Neuron (in vitro differentiated cells): ENCODE measurements at regions not wholly inside any gene's neighbourhood (a gene's known extent, or its start where the extent isn't known, plus 50 kb on each side); places are given as distances from the start of the nearest gene placed in this dataset.

ENCODE experiments used
- H2AFZ ChIP-seq: one replicate; pipeline ENCODE4 v1.6.1; 2013; ENCODE audit warnings: low read depth, mild to moderate bottlenecking, inconsistent platforms, low read length, moderate library complexity
- H3K27me3 ChIP-seq: one replicate; pipeline ENCODE4 v1.6.1; 2013; ENCODE audit warnings: low read length; ENCODE audit not compliant: insufficient read depth
- H3K36me3 ChIP-seq: one replicate; pipeline ENCODE4 v1.6.1; 2013; ENCODE audit warnings: low read length; ENCODE audit not compliant: insufficient read depth
- H3K4me1 ChIP-seq: one replicate; pipeline ENCODE4 v1.6.1; 2013; ENCODE audit warnings: low read length; ENCODE audit not compliant: insufficient read depth
- H3K4me3 ChIP-seq: 2 replicates; pipeline ENCODE4 v1.5.1; 2013; ENCODE audit warnings: mild to moderate bottlenecking, low read length, moderate library complexity
- H3K9me3 ChIP-seq: one replicate; pipeline ENCODE4 v1.6.1; 2013; ENCODE audit warnings: low read length

- Histone ChIP-seq H3K4me3 (no peak overlapping the region), H3K27me3 (peaks cover 3% of the 10 kb centered on the region), H3K9me3 (no peaks in the 10 kb centered on the region), H3K4me1 (no peaks in the 10 kb centered on the region), H3K36me3 (no peaks in the 10 kb centered on the region), H2AFZ (no peak overlapping the region)
Measured at GRCh38 chr12:130007771-130008170, 103.9 kb upstream of the TMEM132D start.

- Histone ChIP-seq H3K4me3 (no peak overlapping the region), H3K36me3 (no peaks in the 10 kb centered on the region), H3K4me1 (no peaks in the 10 kb centered on the region), H3K27me3 (peaks cover 3% of the 10 kb centered on the region), H2AFZ (no peak overlapping the region), H3K9me3 (no peaks in the 10 kb centered on the region)
Measured at GRCh38 chr12:130008241-130008640, 104.4 kb upstream of the TMEM132D start.

GRCh38 chr12:130009961-130010360, 106.1 kb upstream of the TMEM132D start:
- Histone ChIP-seq H3K36me3 (no peaks in the 10 kb centered on the region), H3K4me1 (no peaks in the 10 kb centered on the region), H3K27me3 (peaks cover 8% of the 10 kb centered on the region), H3K9me3 (no peaks in the 10 kb centered on the region), H2AFZ (no peak overlapping the region), H3K4me3 (no peak overlapping the region)

GRCh38 chr12:130011611-130012385, 108.0 kb upstream of the TMEM132D start:
- Histone ChIP-seq H2AFZ (no peak overlapping the region), H3K27me3 (peaks cover 8% of the 10 kb centered on the region), H3K36me3 (no peaks in the 10 kb centered on the region), H3K9me3 (no peaks in the 10 kb centered on the region), H3K4me1 (no peaks in the 10 kb centered on the region), H3K4me3 (no peak overlapping the region)

- Histone ChIP-seq H3K27me3 (peaks cover 8% of the 10 kb centered on the region), H3K36me3 (no peaks in the 10 kb centered on the region), H2AFZ (no peak overlapping the region), H3K9me3 (no peaks in the 10 kb centered on the region), H3K4me3 (no peak overlapping the region), H3K4me1 (peaks cover 2% of the 10 kb centered on the region)
Measured at GRCh38 chr12:130013771-130014484, 110.1 kb upstream of the TMEM132D start.

GRCh38 chr12:130014485-130014807, 110.6 kb upstream of the TMEM132D start:
- peaks cover 8% of the 10 kb centered on the region for H3K27me3 ChIP-seq
- H3K36me3 ChIP-seq, result no peaks in the 10 kb centered on the region
- no peaks in the 10 kb centered on the region for H3K9me3 ChIP-seq
- no peak overlapping the region for H2AFZ ChIP-seq
- peaks cover 2% of the 10 kb centered on the region for H3K4me1 ChIP-seq
- no peak overlapping the region for H3K4me3 ChIP-seq

- no peak overlapping the region for H2AFZ ChIP-seq
- peaks cover 5% of the 10 kb centered on the region for H3K27me3 ChIP-seq
- no peaks in the 10 kb centered on the region for H3K36me3 ChIP-seq
- no peak overlapping the region for H3K4me3 ChIP-seq
- peaks cover 2% of the 10 kb centered on the region for H3K4me1 ChIP-seq
- H3K9me3 ChIP-seq, result no peaks in the 10 kb centered on the region
Measured at GRCh38 chr12:130016194-130016593, 112.4 kb upstream of the TMEM132D start.

- no peak overlapping the region for H3K4me3 ChIP-seq
Measured at GRCh38 chr12:130016986-130017385, 113.2 kb upstream of the TMEM132D start.

GRCh38 chr12:130017591-130018449, 114.0 kb upstream of the TMEM132D start:
- Histone ChIP-seq H2AFZ (no peak overlapping the region), H3K4me3 (no peak overlapping the region), H3K27me3 (peaks cover 5% of the 10 kb centered on the region), H3K9me3 (no peaks in the 10 kb centered on the region), H3K4me1 (peaks cover 2% of the 10 kb centered on the region), H3K36me3 (no peaks in the 10 kb centered on the region)

More at GRCh38 chr12:130016986-130017385, 113.2 kb upstream of the TMEM132D start:
- H3K36me3 ChIP-seq, result no peaks in the 10 kb centered on the region
- no peak overlapping the region for H2AFZ ChIP-seq
- H3K27me3 ChIP-seq, result peaks cover 5% of the 10 kb centered on the region
- no peaks in the 10 kb centered on the region for H3K9me3 ChIP-seq
- peaks cover 2% of the 10 kb centered on the region for H3K4me1 ChIP-seq

- no peaks in the 10 kb centered on the region for H3K36me3 ChIP-seq
- peaks cover 2% of the 10 kb centered on the region for H3K27me3 ChIP-seq
- peaks cover 2% of the 10 kb centered on the region for H3K4me1 ChIP-seq
- H2AFZ ChIP-seq, result no peak overlapping the region
- no peak overlapping the region for H3K4me3 ChIP-seq
- H3K9me3 ChIP-seq, result no peaks in the 10 kb centered on the region
Measured at GRCh38 chr12:130018614-130019013, 114.8 kb upstream of the TMEM132D start.

- no peaks in the 10 kb centered on the region for H3K4me1 ChIP-seq
- H3K36me3 ChIP-seq, result no peaks in the 10 kb centered on the region
- no peaks in the 10 kb centered on the region for H3K27me3 ChIP-seq
- H2AFZ ChIP-seq, result no peak overlapping the region
- no peaks in the 10 kb centered on the region for H3K9me3 ChIP-seq
- H3K4me3 ChIP-seq, result no peak overlapping the region
Measured at GRCh38 chr12:130026608-130027176, 122.9 kb upstream of the TMEM132D start.

GRCh38 chr12:130027798-130028197, 124.0 kb upstream of the TMEM132D start:
- H3K9me3 ChIP-seq, result no peaks in the 10 kb centered on the region
- no peaks in the 10 kb centered on the region for H3K4me1 ChIP-seq
- H3K4me3 ChIP-seq, result no peak overlapping the region
- H3K27me3 ChIP-seq, result no peaks in the 10 kb centered on the region
- no peaks in the 10 kb centered on the region for H3K36me3 ChIP-seq
- no peak overlapping the region for H2AFZ ChIP-seq

- H3K9me3 ChIP-seq, result no peaks in the 10 kb centered on the region
- H3K36me3 ChIP-seq, result no peaks in the 10 kb centered on the region
- no peak overlapping the region for H3K4me3 ChIP-seq
- H3K4me1 ChIP-seq, result no peaks in the 10 kb centered on the region
- no peak overlapping the region for H2AFZ ChIP-seq
- H3K27me3 ChIP-seq, result no peaks in the 10 kb centered on the region
Measured at GRCh38 chr12:130029151-130029550, 125.3 kb upstream of the TMEM132D start.
